ENCODE measurements at regions not wholly inside any gene's neighbourhood (a gene's known extent, or its start where the extent isn't known, plus 50 kb on each side); places are given as distances from the start of the nearest gene placed in this dataset.
"Not testable (repeated sequence)": the region's sequence is repeated elsewhere in the genome, so short reads cannot be mapped to it uniquely, and the experiment has no call there.

- no peak for DNase-seq
Measured at GRCh38 chr20:60785301-60785700, 466.8 kb upstream of the CDH4 start.

GRCh38 chr20:60785785-60786184 is 466.3 kb upstream of the CDH4 start:
- no peak for DNase-seq

GRCh38 chr20:60786686-60787217 is 465.3 kb upstream of the CDH4 start:
- DNase-seq = no peak

GRCh38 chr20:60787276-60787675 is 464.8 kb upstream of the CDH4 start:
- DNase-seq = no peak

- no peak for DNase-seq
Measured at GRCh38 chr20:60788070-60788469, 464.0 kb upstream of the CDH4 start.

GRCh38 chr20:60789399-60789798 is 462.7 kb upstream of the CDH4 start:
- no peak for DNase-seq

GRCh38 chr20:60790339-60790738 is 461.7 kb upstream of the CDH4 start:
- not testable (repeated sequence) for DNase-seq

GRCh38 chr20:60791823-60792222 is 460.2 kb upstream of the CDH4 start:
- no peak for DNase-seq

- no peak for DNase-seq
Measured at GRCh38 chr20:60792941-60793340, 459.1 kb upstream of the CDH4 start.

- DNase-seq = no peak
Measured at GRCh38 chr20:60794674-60795073, 457.4 kb upstream of the CDH4 start.

- no peak for DNase-seq
Measured at GRCh38 chr20:60795651-60796050, 456.4 kb upstream of the CDH4 start.

- no peak for DNase-seq
Measured at GRCh38 chr20:60800185-60800584, 451.9 kb upstream of the CDH4 start.

GRCh38 chr20:60802676-60803075 is 449.4 kb upstream of the CDH4 start:
- no peak for DNase-seq

- DNase-seq = no peak
Measured at GRCh38 chr20:60803335-60804055, 448.6 kb upstream of the CDH4 start.

GRCh38 chr20:60804240-60804917 is 447.7 kb upstream of the CDH4 start:
- DNase-seq = no peak

- DNase-seq = no peak
Measured at GRCh38 chr20:60804918-60805630, 447.0 kb upstream of the CDH4 start.

- no peak for DNase-seq
Measured at GRCh38 chr20:60806354-60806753, 445.7 kb upstream of the CDH4 start.

- no peak for DNase-seq
Measured at GRCh38 chr20:60806824-60807223, 445.2 kb upstream of the CDH4 start.

- DNase-seq = no peak
Measured at GRCh38 chr20:60808003-60808672, 443.9 kb upstream of the CDH4 start.

GRCh38 chr20:60808701-60809100 is 443.4 kb upstream of the CDH4 start:
- DNase-seq = no peak

- DNase-seq = no peak
Measured at GRCh38 chr20:60810561-60810960, 441.5 kb upstream of the CDH4 start.

- DNase-seq = no peak
Measured at GRCh38 chr20:60812561-60812960, 439.5 kb upstream of the CDH4 start.

GRCh38 chr20:60813066-60813465 is 439.0 kb upstream of the CDH4 start:
- DNase-seq = no peak
